Osteoblast (primary cell): ENCODE measurements at regions not wholly inside any gene's neighbourhood (a gene's known extent, or its start where the extent isn't known, plus 50 kb on each side); places are given as distances from the start of the nearest gene placed in this dataset.

ENCODE experiments used
- DNase-seq: peaks from one replicate; pipeline ENCODE4 v3.0.0; 2011; ENCODE audit warnings: low spot score, mixed read lengths; ENCODE audit not compliant: insufficient read length; ENCODE audit errors: missing footprints
- H2AFZ ChIP-seq: 2 replicates; pipeline ENCODE4 v1.6.0; 2011; ENCODE audit warnings: mild to moderate bottlenecking, low read length
- H3K27ac ChIP-seq: 2 replicates; pipeline ENCODE4 v1.5.1; 2011; ENCODE audit warnings: mild to moderate bottlenecking, low read depth, low read length, moderate library complexity
- H3K27me3 ChIP-seq: 2 replicates; pipeline ENCODE4 v1.6.0; 2012; ENCODE audit warnings: mild to moderate bottlenecking, control low read depth, inconsistent platforms, low read length, moderate library complexity; ENCODE audit not compliant: insufficient read depth
- H3K36me3 ChIP-seq: 2 replicates; pipeline ENCODE4 v1.5.1; 2011; ENCODE audit warnings: mild to moderate bottlenecking, low read length, control low read depth, moderate library complexity; ENCODE audit not compliant: insufficient read depth
- H3K4me1 ChIP-seq: 2 replicates; pipeline ENCODE4 v1.5.1; 2011; ENCODE audit warnings: mild to moderate bottlenecking, low read length, control low read depth, moderate library complexity; ENCODE audit not compliant: insufficient read depth
- H3K4me2 ChIP-seq: 2 replicates; pipeline ENCODE4 v1.6.0; 2011; ENCODE audit warnings: mild to moderate bottlenecking, low read length; ENCODE audit not compliant: insufficient read depth
- H3K4me3 ChIP-seq: fragments of 200-600 bp; sonication (generic); 3 replicates; pipeline ENCODE4 v1.5.1; 2012; ENCODE audit warnings: mild to moderate bottlenecking, low read length, inconsistent platforms; ENCODE audit not compliant: insufficient read depth
- H3K79me2 ChIP-seq: 2 replicates; pipeline ENCODE4 v1.6.0; 2012; ENCODE audit warnings: mild to moderate bottlenecking, low read length, control low read depth, inconsistent platforms; ENCODE audit not compliant: insufficient read depth
- H3K9me3 ChIP-seq: 2 replicates; pipeline ENCODE4 v1.5.1; 2011; ENCODE audit warnings: low read depth, low read length, control low read depth
- H4K20me1 ChIP-seq: 2 replicates; pipeline ENCODE4 v1.6.0; 2012; ENCODE audit warnings: mild to moderate bottlenecking, low read length, control low read depth; ENCODE audit not compliant: insufficient read depth
- CTCF ChIP-seq: IDR thresholded peaks from 2 replicates; pipeline ENCODE4 v1.5.1; 2011; ENCODE audit warnings: mild to moderate bottlenecking, low read depth, low read length, moderate library complexity; ENCODE audit errors: extremely low read depth

- H3K27ac ChIP-seq, result no peak overlapping the region
- DNase-seq, result no peak
- no peaks in the 10 kb centered on the region for H3K36me3 ChIP-seq
- no peaks in the 10 kb centered on the region for H3K9me3 ChIP-seq
- no peak for TF ChIP-seq CTCF
- no peak overlapping the region for H3K4me2 ChIP-seq
- no peaks in the 10 kb centered on the region for H4K20me1 ChIP-seq
- no peak overlapping the region for H3K4me3 ChIP-seq
- no peaks in the 10 kb centered on the region for H3K79me2 ChIP-seq
- no peaks in the 10 kb centered on the region for H3K27me3 ChIP-seq
- no peaks in the 10 kb centered on the region for H3K4me1 ChIP-seq
- no peak overlapping the region for H2AFZ ChIP-seq
Measured at GRCh38 chr22:48784701-48785503, 1042.8 kb downstream of the BRD1 start.

GRCh38 chr22:48783821-48784266 lies 1043.8 kb downstream of the BRD1 start:
- Histone ChIP-seq H3K4me1 (no peaks in the 10 kb centered on the region), H3K36me3 (no peaks in the 10 kb centered on the region), H3K27me3 (no peaks in the 10 kb centered on the region), H3K4me2 (no peak overlapping the region), H2AFZ (no peak overlapping the region), H3K4me3 (no peak overlapping the region), H3K27ac (no peak overlapping the region), H4K20me1 (no peaks in the 10 kb centered on the region), H3K79me2 (no peaks in the 10 kb centered on the region), H3K9me3 (no peaks in the 10 kb centered on the region)
- no peak for TF ChIP-seq CTCF
- DNase-seq, result no peak

GRCh38 chr22:48782811-48783511 lies 1044.7 kb downstream of the BRD1 start:
- H3K9me3 ChIP-seq, result peaks cover under 1% of the 10 kb centered on the region

More at GRCh38 chr22:48782811-48783511, 1044.7 kb downstream of the BRD1 start:
- no peaks in the 10 kb centered on the region for H3K79me2 ChIP-seq
- DNase-seq, result no peak
- no peak overlapping the region for H3K4me2 ChIP-seq
- H3K27ac ChIP-seq, result no peak overlapping the region
- H3K4me3 ChIP-seq, result no peak overlapping the region
- no peaks in the 10 kb centered on the region for H3K4me1 ChIP-seq
- H4K20me1 ChIP-seq, result no peaks in the 10 kb centered on the region
- no peak for TF ChIP-seq CTCF
- no peaks in the 10 kb centered on the region for H3K36me3 ChIP-seq
- H3K27me3 ChIP-seq, result no peaks in the 10 kb centered on the region
- no peak overlapping the region for H2AFZ ChIP-seq
